Astrocyte of the spinal cord (primary cell): ENCODE measurements at regions not wholly inside any gene's neighbourhood (a gene's known extent, or its start where the extent isn't known, plus 50 kb on each side); places are given as distances from the start of the nearest gene placed in this dataset.
A peak's percentile ranks its signal among the peaks of the same experiment; 100 is the strongest.

Source experiments
- DNase-seq: peaks from one replicate; pipeline ENCODE4 v3.0.0; 2011; ENCODE audit warnings: low read depth, low spot score
- H3K4me3 ChIP-seq: 2 replicates; pipeline ENCODE4 v1.5.1; 2011; ENCODE audit warnings: low read depth, mild to moderate bottlenecking, low read length, moderate library complexity
- CTCF ChIP-seq: IDR thresholded peaks from 2 replicates; pipeline ENCODE4 v1.5.1; 2012; ENCODE audit warnings: low read depth, mild to moderate bottlenecking, low read length, inconsistent platforms
- in situ Hi-C: cut with HindIII; loops from 2 replicates; pipeline ENCODE4 v1.10.0; 2017; ENCODE audit warnings: low sequenced_read_pairs

GRCh38 chr7:50952544-50952943 lies 169.8 kb upstream of the GRB10 start:
- in situ Hi-C loops, result no loop called here
- DNase-seq, result no peak
- no peak for TF ChIP-seq CTCF
- no peak overlapping the region for H3K4me3 ChIP-seq

GRCh38 chr7:50952120-50952519 lies 169.4 kb upstream of the GRB10 start:
- TF ChIP-seq CTCF, result no peak
- no peak for DNase-seq
- in situ Hi-C loops, result no loop called here
- no peak overlapping the region for H3K4me3 ChIP-seq

- no peak overlapping the region for H3K4me3 ChIP-seq
- TF ChIP-seq CTCF, result no peak
- in situ Hi-C loops, result no loop called here
- no peak for DNase-seq
Measured at GRCh38 chr7:50943482-50943881, 160.8 kb upstream of the GRB10 start.

- in situ Hi-C loops, result no loop called here
- no peak for TF ChIP-seq CTCF
- DNase-seq, result no peak
- no peak overlapping the region for H3K4me3 ChIP-seq
Measured at GRCh38 chr7:50941525-50941924, 158.8 kb upstream of the GRB10 start.

GRCh38 chr7:50940621-50941020 lies 157.9 kb upstream of the GRB10 start:
- DNase-seq, result peak; percentile 52
- H3K4me3 ChIP-seq, result no peak overlapping the region
- no peak for TF ChIP-seq CTCF
- in situ Hi-C loops, result no loop called here

- DNase-seq, result peak; percentile 83
- in situ Hi-C loops, result no loop called here
- no peak for TF ChIP-seq CTCF
- no peak overlapping the region for H3K4me3 ChIP-seq
Measured at GRCh38 chr7:50939021-50939420, 156.3 kb upstream of the GRB10 start.

- DNase-seq, result no peak
- in situ Hi-C loops, result no loop called here
- no peak for TF ChIP-seq CTCF
- H3K4me3 ChIP-seq, result no peak overlapping the region
Measured at GRCh38 chr7:50937727-50938126, 155.0 kb upstream of the GRB10 start.
